ENCODE measurements at regions not wholly inside any gene's neighbourhood (a gene's known extent, or its start where the extent isn't known, plus 50 kb on each side); places are given as distances from the start of the nearest gene placed in this dataset.

GRCh38 chrX:73932522-73932921 is 80.0 kb upstream of the XIST start:
- no TSS peak for BruUV-seq (replicated peaks)
- H3K4me1 ChIP-seq (ENCODE audit: control insufficient read depth in 1 of 2, insufficient read depth in 2 of 2, low read length in 2 of 2): no peaks in the 10 kb centered on the region
- no peak overlapping the region for H3K4me3 ChIP-seq (replicated peaks in 1 of 2; ENCODE audit: low read depth in 1 of 2, low read length in 2 of 2)
- RAD21 ChIA-PET (ENCODE audit: low non-redundant PET in 1 of 2, low total read pairs in 2 of 2, uncharacterized antibody in 2 of 2, unreplicated experiment in 2 of 2): no interaction called here
- no peak overlapping the region for H3K4me2 ChIP-seq (ENCODE audit: low read length)
- POLR2A ChIA-PET: no interaction called here
- no peaks in the 10 kb centered on the region for H3K9me2 ChIP-seq (ENCODE audit: insufficient read depth)
- H3K27me3 ChIP-seq (ENCODE audit: insufficient read depth, low read length): no peaks in the 10 kb centered on the region
- no peaks in the 10 kb centered on the region for H3K79me2 ChIP-seq (ENCODE audit: insufficient read depth, low read length)
- H3K9me3 ChIP-seq (ENCODE audit: control insufficient read depth in 1 of 2, insufficient read depth in 1 of 2, low read depth in 1 of 2, low read length in 2 of 2): no peaks in the 10 kb centered on the region
- H2AFZ ChIP-seq (ENCODE audit: low read depth, low read length, poor library complexity, severe bottlenecking): no peak overlapping the region
- H4K20me1 ChIP-seq (ENCODE audit: insufficient read depth): no peaks in the 10 kb centered on the region
- H3K9ac ChIP-seq (ENCODE audit: low read length): no peak overlapping the region
- intact Hi-C loops (cut with micrococcal nuclease): no loop called here
- no peaks in the 10 kb centered on the region for H3K36me3 ChIP-seq (ENCODE audit: control insufficient read depth in 1 of 2, insufficient read depth in 2 of 2, low read length in 2 of 2)
- TF ChIP-seq, protein P1, sequence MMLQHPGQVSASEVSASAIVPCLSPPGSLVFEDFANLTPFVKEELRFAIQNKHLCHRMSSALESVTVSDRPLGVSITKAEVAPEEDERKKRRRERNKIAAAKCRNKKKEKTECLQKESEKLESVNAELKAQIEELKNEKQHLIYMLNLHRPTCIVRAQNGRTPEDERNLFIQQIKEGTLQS (IDR thresholded peaks at IDR 0.05): no peak
- TF ChIP-seq, protein P2, sequence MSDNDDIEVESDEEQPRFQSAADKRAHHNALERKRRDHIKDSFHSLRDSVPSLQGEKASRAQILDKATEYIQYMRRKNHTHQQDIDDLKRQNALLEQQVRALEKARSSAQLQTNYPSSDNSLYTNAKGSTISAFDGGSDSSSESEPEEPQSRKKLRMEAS (IDR thresholded peaks at IDR 0.05): no peak
- TF ChIP-seq TCF7L2 (IDR thresholded peaks at IDR 0.05; ENCODE audit: borderline replicate concordance, extremely low read depth, insufficient read depth, insufficient read length) (no peak), ELF1 (IDR thresholded peaks at IDR 0.05; ENCODE audit: borderline replicate concordance, low read depth) (no peak), SIN3A (IDR thresholded peaks at IDR 0.05; ENCODE audit: low read depth) (no peak), EGR1 (IDR thresholded peaks at IDR 0.05; ENCODE audit: low read depth) (no peak), YY1 (IDR thresholded peaks at IDR 0.05; ENCODE audit: extremely low read depth, insufficient replicate concordance, low read depth, low read length) (no peak), ZFX (IDR thresholded peaks at IDR 0.05) (no peak), FOSL1 (IDR thresholded peaks at IDR 0.05; ENCODE audit: low read depth) (no peak), ZNF274 (IDR thresholded peaks at IDR 0.05; ENCODE audit: low read depth, low read length) (no peak), CBX3 (IDR thresholded peaks at IDR 0.05; ENCODE audit: low read depth) (no peak), EZH2phosphoT487 (IDR thresholded peaks at IDR 0.05; ENCODE audit: borderline replicate concordance) (no peak), EZH2 (IDR thresholded peaks at IDR 0.05) (no peak), JUND (IDR thresholded peaks at IDR 0.05) (no peak), CEBPB (IDR thresholded peaks at IDR 0.05; ENCODE audit: low read depth) (no peak), ZBTB33 (IDR thresholded peaks at IDR 0.05; ENCODE audit: extremely low read depth, insufficient replicate concordance, low read length) (no peak), POLR2AphosphoS5 (IDR thresholded peaks at IDR 0.05; ENCODE audit: low read depth, low read length) (no peak), RAD21 (IDR thresholded peaks at IDR 0.05; ENCODE audit: low read depth) (no peak)
- TF ChIP-seq, protein P3, sequence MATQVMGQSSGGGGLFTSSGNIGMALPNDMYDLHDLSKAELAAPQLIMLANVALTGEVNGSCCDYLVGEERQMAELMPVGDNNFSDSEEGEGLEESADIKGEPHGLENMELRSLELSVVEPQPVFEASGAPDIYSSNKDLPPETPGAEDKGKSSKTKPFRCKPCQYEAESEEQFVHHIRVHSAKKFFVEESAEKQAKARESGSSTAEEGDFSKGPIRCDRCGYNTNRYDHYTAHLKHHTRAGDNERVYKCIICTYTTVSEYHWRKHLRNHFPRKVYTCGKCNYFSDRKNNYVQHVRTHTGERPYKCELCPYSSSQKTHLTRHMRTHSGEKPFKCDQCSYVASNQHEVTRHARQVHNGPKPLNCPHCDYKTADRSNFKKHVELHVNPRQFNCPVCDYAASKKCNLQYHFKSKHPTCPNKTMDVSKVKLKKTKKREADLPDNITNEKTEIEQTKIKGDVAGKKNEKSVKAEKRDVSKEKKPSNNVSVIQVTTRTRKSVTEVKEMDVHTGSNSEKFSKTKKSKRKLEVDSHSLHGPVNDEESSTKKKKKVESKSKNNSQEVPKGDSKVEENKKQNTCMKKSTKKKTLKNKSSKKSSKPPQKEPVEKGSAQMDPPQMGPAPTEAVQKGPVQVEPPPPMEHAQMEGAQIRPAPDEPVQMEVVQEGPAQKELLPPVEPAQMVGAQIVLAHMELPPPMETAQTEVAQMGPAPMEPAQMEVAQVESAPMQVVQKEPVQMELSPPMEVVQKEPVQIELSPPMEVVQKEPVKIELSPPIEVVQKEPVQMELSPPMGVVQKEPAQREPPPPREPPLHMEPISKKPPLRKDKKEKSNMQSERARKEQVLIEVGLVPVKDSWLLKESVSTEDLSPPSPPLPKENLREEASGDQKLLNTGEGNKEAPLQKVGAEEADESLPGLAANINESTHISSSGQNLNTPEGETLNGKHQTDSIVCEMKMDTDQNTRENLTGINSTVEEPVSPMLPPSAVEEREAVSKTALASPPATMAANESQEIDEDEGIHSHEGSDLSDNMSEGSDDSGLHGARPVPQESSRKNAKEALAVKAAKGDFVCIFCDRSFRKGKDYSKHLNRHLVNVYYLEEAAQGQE (IDR thresholded peaks at IDR 0.05; ENCODE audit: low read depth): no peak
- TF ChIP-seq, protein P4, sequence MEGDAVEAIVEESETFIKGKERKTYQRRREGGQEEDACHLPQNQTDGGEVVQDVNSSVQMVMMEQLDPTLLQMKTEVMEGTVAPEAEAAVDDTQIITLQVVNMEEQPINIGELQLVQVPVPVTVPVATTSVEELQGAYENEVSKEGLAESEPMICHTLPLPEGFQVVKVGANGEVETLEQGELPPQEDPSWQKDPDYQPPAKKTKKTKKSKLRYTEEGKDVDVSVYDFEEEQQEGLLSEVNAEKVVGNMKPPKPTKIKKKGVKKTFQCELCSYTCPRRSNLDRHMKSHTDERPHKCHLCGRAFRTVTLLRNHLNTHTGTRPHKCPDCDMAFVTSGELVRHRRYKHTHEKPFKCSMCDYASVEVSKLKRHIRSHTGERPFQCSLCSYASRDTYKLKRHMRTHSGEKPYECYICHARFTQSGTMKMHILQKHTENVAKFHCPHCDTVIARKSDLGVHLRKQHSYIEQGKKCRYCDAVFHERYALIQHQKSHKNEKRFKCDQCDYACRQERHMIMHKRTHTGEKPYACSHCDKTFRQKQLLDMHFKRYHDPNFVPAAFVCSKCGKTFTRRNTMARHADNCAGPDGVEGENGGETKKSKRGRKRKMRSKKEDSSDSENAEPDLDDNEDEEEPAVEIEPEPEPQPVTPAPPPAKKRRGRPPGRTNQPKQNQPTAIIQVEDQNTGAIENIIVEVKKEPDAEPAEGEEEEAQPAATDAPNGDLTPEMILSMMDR (IDR thresholded peaks at IDR 0.05 in 2 of 3, conservative IDR thresholded peaks at IDR 0.05 in 1 of 3; ENCODE audit: borderline replicate concordance in 1 of 3, insufficient read depth in 1 of 3, low read depth in 2 of 3, low read length in 2 of 3): no peak
- DNase-seq (ENCODE audit: low read depth, low spot score): no peak
- H3K27ac ChIP-seq (ENCODE audit: low read depth, low read length): no peak overlapping the region
- CTCF ChIA-PET: no interaction called here
- no peak for ATAC-seq
